ENCODE measurements at regions not wholly inside any gene's neighbourhood (a gene's known extent, or its start where the extent isn't known, plus 50 kb on each side); places are given as distances from the start of the nearest gene placed in this dataset.

- TF ChIP-seq JUNB (IDR thresholded peaks at IDR 0.05), result no peak
- TF ChIP-seq, protein P1, sequence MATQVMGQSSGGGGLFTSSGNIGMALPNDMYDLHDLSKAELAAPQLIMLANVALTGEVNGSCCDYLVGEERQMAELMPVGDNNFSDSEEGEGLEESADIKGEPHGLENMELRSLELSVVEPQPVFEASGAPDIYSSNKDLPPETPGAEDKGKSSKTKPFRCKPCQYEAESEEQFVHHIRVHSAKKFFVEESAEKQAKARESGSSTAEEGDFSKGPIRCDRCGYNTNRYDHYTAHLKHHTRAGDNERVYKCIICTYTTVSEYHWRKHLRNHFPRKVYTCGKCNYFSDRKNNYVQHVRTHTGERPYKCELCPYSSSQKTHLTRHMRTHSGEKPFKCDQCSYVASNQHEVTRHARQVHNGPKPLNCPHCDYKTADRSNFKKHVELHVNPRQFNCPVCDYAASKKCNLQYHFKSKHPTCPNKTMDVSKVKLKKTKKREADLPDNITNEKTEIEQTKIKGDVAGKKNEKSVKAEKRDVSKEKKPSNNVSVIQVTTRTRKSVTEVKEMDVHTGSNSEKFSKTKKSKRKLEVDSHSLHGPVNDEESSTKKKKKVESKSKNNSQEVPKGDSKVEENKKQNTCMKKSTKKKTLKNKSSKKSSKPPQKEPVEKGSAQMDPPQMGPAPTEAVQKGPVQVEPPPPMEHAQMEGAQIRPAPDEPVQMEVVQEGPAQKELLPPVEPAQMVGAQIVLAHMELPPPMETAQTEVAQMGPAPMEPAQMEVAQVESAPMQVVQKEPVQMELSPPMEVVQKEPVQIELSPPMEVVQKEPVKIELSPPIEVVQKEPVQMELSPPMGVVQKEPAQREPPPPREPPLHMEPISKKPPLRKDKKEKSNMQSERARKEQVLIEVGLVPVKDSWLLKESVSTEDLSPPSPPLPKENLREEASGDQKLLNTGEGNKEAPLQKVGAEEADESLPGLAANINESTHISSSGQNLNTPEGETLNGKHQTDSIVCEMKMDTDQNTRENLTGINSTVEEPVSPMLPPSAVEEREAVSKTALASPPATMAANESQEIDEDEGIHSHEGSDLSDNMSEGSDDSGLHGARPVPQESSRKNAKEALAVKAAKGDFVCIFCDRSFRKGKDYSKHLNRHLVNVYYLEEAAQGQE (IDR thresholded peaks at IDR 0.05), result no peak
- no peak for TF ChIP-seq KDM5A (IDR thresholded peaks at IDR 0.05)
- TF ChIP-seq, protein P2, sequence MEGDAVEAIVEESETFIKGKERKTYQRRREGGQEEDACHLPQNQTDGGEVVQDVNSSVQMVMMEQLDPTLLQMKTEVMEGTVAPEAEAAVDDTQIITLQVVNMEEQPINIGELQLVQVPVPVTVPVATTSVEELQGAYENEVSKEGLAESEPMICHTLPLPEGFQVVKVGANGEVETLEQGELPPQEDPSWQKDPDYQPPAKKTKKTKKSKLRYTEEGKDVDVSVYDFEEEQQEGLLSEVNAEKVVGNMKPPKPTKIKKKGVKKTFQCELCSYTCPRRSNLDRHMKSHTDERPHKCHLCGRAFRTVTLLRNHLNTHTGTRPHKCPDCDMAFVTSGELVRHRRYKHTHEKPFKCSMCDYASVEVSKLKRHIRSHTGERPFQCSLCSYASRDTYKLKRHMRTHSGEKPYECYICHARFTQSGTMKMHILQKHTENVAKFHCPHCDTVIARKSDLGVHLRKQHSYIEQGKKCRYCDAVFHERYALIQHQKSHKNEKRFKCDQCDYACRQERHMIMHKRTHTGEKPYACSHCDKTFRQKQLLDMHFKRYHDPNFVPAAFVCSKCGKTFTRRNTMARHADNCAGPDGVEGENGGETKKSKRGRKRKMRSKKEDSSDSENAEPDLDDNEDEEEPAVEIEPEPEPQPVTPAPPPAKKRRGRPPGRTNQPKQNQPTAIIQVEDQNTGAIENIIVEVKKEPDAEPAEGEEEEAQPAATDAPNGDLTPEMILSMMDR (IDR thresholded peaks at IDR 0.05), result no peak
- TF ChIP-seq NPAS2 (CRISPR knock-in tag; IDR thresholded peaks at IDR 0.05; ENCODE audit: borderline replicate concordance), result no peak
- no peak for TF ChIP-seq USF2 (IDR thresholded peaks at IDR 0.05)
- TF ChIP-seq POLR2A (IDR thresholded peaks at IDR 0.05; ENCODE audit: low read length), result no peak
Observed at GRCh38 chr12:76260390-76260748, 87.8 kb downstream of the BBS10 start.
